GM12878 (cell line): ENCODE measurements at regions not wholly inside any gene's neighbourhood (a gene's known extent, or its start where the extent isn't known, plus 50 kb on each side); places are given as distances from the start of the nearest gene placed in this dataset.

Experiments
- CBX5 ChIP-seq: sonication (generic); IDR thresholded peaks from 2 replicates; pipeline ENCODE4 v1.6.1; 2016; ENCODE audit warnings: low read depth, moderate library complexity, mild to moderate bottlenecking, inconsistent platforms
- CEBPZ ChIP-seq: fragments of 150-350 bp; IDR thresholded peaks from 2 replicates; pipeline ENCODE4 v1.6.1; 2016; ENCODE audit warnings: low read depth, low read length
- CUX1 ChIP-seq: IDR thresholded peaks from 2 replicates; pipeline ENCODE4 v1.6.1; 2012; ENCODE audit warnings: improper control_type of control experiment, low read depth, low read length; ENCODE audit not compliant: insufficient replicate concordance
- MYC ChIP-seq: IDR thresholded peaks from 2 replicates; pipeline ENCODE4 v1.6.1; 2011; ENCODE audit warnings: mild to moderate bottlenecking, low read length, moderate library complexity, inconsistent platforms; ENCODE audit not compliant: insufficient read depth, insufficient replicate concordance, insufficient read length, severe bottlenecking
- NKRF ChIP-seq: fragments of 450-650 bp; conservative IDR thresholded peaks from 2 replicates; pipeline ENCODE4 v1.6.1; 2017; ENCODE audit warnings: mild to moderate bottlenecking, moderate library complexity
- POLR2A ChIP-seq: IDR thresholded peaks from 2 replicates; pipeline ENCODE4 v1.6.1; 2011; ENCODE audit warnings: low read depth, mild to moderate bottlenecking, low read length
- POLR2AphosphoS5 ChIP-seq: IDR thresholded peaks from 2 replicates; pipeline ENCODE4 v1.6.1; 2011; ENCODE audit warnings: mild to moderate bottlenecking, low read length, inconsistent platforms

GRCh38 chr5:6163913-6164312, 214.4 kb downstream of the MED10 start (continued):
- TF ChIP-seq CUX1 (no peak), CEBPZ (no peak), MYC (no peak), POLR2A (no peak), NKRF (no peak), CBX5 (no peak), POLR2AphosphoS5 (no peak)
